GM12878 (cell line): ENCODE measurements at regions not wholly inside any gene's neighbourhood (a gene's known extent, or its start where the extent isn't known, plus 50 kb on each side); places are given as distances from the start of the nearest gene placed in this dataset.

ENCODE experiments used
- ATAC-seq: fragments of 200-7000 bp; cut with Tn5 transposase; 3 replicates; pipeline ENCODE4 v1.9.1; 2020; ENCODE audit warnings: mild to moderate bottlenecking, moderate library complexity
- BruUV-seq: library from RNA; stranded (reverse); fragments of 400-500 nt; replicated peaks from 2 replicates; lab custom pipeline; 2021; lab: Mats Ljungman, UMichigan
- CTCF ChIA-PET: fragments of 300-600 bp; sonication (Branson Sonifier 250); formaldehyde crosslinking; extraction: SDS; loops from one replicate; lab custom pipeline; 2021; ENCODE audit warnings: inconsistent platforms; lab: Yijun Ruan, JAX
- POLR2A ChIA-PET: fragments of 350-600 bp; formaldehyde crosslinking; extraction: SDS; loops from one replicate; lab custom pipeline; 2021; ENCODE audit warnings: inconsistent platforms; lab: Charles Lee
- RAD21 ChIA-PET: fragments of 300-600 bp; sonication (Branson Sonifier 250); formaldehyde crosslinking; loops from one replicate; lab custom pipeline; 2023; ENCODE audit warnings: antibody characterized with exemption; ENCODE audit not compliant: unreplicated experiment; lab: Charles Lee
- SMC1A ChIA-PET: fragments of 300-600 bp; sonication (Branson Sonifier 250); formaldehyde crosslinking; loops from one replicate; lab custom pipeline; 2023; ENCODE audit not compliant: unreplicated experiment, uncharacterized antibody; lab: Charles Lee
- DNase-seq: peaks from one replicate; pipeline ENCODE4 v3.0.0-alpha.2; 2011; ENCODE audit warnings: low read depth, low spot score
- FAIRE-seq: peaks from 3 replicates; lab custom pipeline; 2011; peaks lifted over from hg19 to GRCh38; lab: Jason Lieb, UNC
- H2AFZ ChIP-seq: 2 replicates; pipeline ENCODE4 v1.6.0; 2011; ENCODE audit warnings: low read depth, low read length, control low read depth; ENCODE audit not compliant: control insufficient read depth
- H3K27ac ChIP-seq: 2 replicates; pipeline ENCODE4 v1.5.1; 2011; ENCODE audit warnings: control low read depth; ENCODE audit not compliant: control insufficient read depth, insufficient read depth
- H3K27me3 ChIP-seq, 2 experiments: replicated peaks in 1 of 2; 2 replicates each; pipeline versions ENCODE4 v1.6.0 to v1.6.1; 2011; ENCODE audit warnings: low read length in 1 of 2; ENCODE audit not compliant: control insufficient read depth in 2 of 2, insufficient read depth in 2 of 2
- H3K36me3 ChIP-seq, 2 experiments: 2 replicates each; pipeline ENCODE4 v1.5.1; 2011; ENCODE audit warnings: low read length in 1 of 2; ENCODE audit not compliant: control insufficient read depth in 2 of 2, insufficient read depth in 2 of 2
- H3K4me1 ChIP-seq: 2 replicates; pipeline ENCODE4 v1.6.1; 2011; ENCODE audit warnings: mild to moderate bottlenecking, low read length, moderate library complexity, mixed read lengths; ENCODE audit not compliant: control insufficient read depth, insufficient read depth
- H3K4me2 ChIP-seq: 2 replicates; pipeline ENCODE4 v1.6.0; 2011; ENCODE audit warnings: control low read depth; ENCODE audit not compliant: control insufficient read depth, insufficient read depth
- H3K4me3 ChIP-seq: fragments of 200-600 bp; sonication (generic); 2 replicates; pipeline ENCODE4 v1.5.1; 2016
- H3K79me2 ChIP-seq: 2 replicates; pipeline ENCODE4 v1.6.0; 2011; ENCODE audit warnings: low read length; ENCODE audit not compliant: control insufficient read depth, insufficient read depth
- H3K9ac ChIP-seq: 2 replicates; pipeline ENCODE4 v1.8.0; 2011; ENCODE audit warnings: low read length, control low read depth, mixed read lengths; ENCODE audit not compliant: control insufficient read depth, insufficient read depth
- H3K9me3 ChIP-seq: replicated peaks from 3 replicates; pipeline ENCODE4 v1.5.1; 2011; ENCODE audit warnings: mild to moderate bottlenecking, low read length; ENCODE audit not compliant: control insufficient read depth, insufficient read depth
- H4K20me1 ChIP-seq: 2 replicates; pipeline ENCODE4 v1.6.0; 2011; ENCODE audit not compliant: control insufficient read depth, insufficient read depth
- ASH2L ChIP-seq: fragments of 300-600, 200-600 bp; sonication (generic); IDR thresholded peaks from 2 replicates; pipeline ENCODE4 v1.6.1; 2017; ENCODE audit warnings: low read depth, mild to moderate bottlenecking, borderline replicate concordance
- E2F4 ChIP-seq: IDR thresholded peaks from 2 replicates; pipeline ENCODE4 v1.6.1; 2012; ENCODE audit warnings: low read depth, low read length, improper control_type of control experiment
- E2F8 ChIP-seq: fragments of 450-650 bp; IDR thresholded peaks from 2 replicates; pipeline ENCODE4 v1.6.1; 2018; ENCODE audit warnings: mild to moderate bottlenecking, low read depth, moderate library complexity; ENCODE audit not compliant: partially characterized antibody
- PKNOX1 ChIP-seq: fragments of 450-650 bp; IDR thresholded peaks from 2 replicates; pipeline ENCODE4 v1.6.1; 2016; ENCODE audit warnings: mild to moderate bottlenecking
- SMC3 ChIP-seq: IDR thresholded peaks from 2 replicates; pipeline ENCODE4 v1.6.1; 2011; ENCODE audit warnings: low read length, improper control_type of control experiment, borderline replicate concordance
- SP1 ChIP-seq: IDR thresholded peaks from one replicate; pipeline ENCODE4 v1.6.1; 2011; ENCODE audit warnings: low read depth, low read length
- USF1 ChIP-seq: IDR thresholded peaks from 2 replicates; pipeline ENCODE4 v1.6.1; 2011; ENCODE audit warnings: borderline replicate concordance, low read depth, mild to moderate bottlenecking, moderate library complexity, mixed read lengths, low read length; ENCODE audit not compliant: insufficient read depth; ENCODE audit errors: extremely low read length
- ZBTB33 ChIP-seq: fragments of 450-650 bp; IDR thresholded peaks from 2 replicates; pipeline ENCODE4 v1.6.1; 2017; ENCODE audit warnings: mild to moderate bottlenecking
- ZNF217 ChIP-seq: fragments of 450-650 bp; IDR thresholded peaks from 2 replicates; pipeline ENCODE4 v1.6.1; 2017; ENCODE audit warnings: antibody characterized with exemption, mild to moderate bottlenecking
- ZNF592 ChIP-seq: fragments of 450-650 bp; IDR thresholded peaks from 2 replicates; pipeline ENCODE4 v1.6.1; 2017; ENCODE audit warnings: mild to moderate bottlenecking, moderate library complexity
- WGBS: methylation state at CpG from one replicate; pipeline ENCODE4 v1.1.6; 2016; ENCODE audit warnings: low lambda C conversion rate; ENCODE audit not compliant: insufficient replicate concordance, insufficient coverage; ENCODE audit errors: missing lambda C conversion rate; 5-methylcytosine and 5-hydroxymethylcytosine counted together
- in situ Hi-C: fragments of 300-500 bp; cut with MboI; formaldehyde crosslinking; loops from 9 replicates; pipeline ENCODE4 v1.14.3; 2018; ENCODE audit warnings: mixed read lengths
- intact Hi-C: fragments of 100-400 bp; cut with micrococcal nuclease; formaldehyde crosslinking; loops from one replicate; pipeline ENCODE4 v1.14.2; 2022; ENCODE audit not compliant: unreplicated experiment

GRCh38 chr4:23979534-23979933, 89.7 kb upstream of the PPARGC1A start (continued):
- TF ChIP-seq PKNOX1 (no peak), ZBTB33 (no peak), USF1 (no peak), SMC3 (no peak)

GRCh38 chr4:23978002-23978401, 88.2 kb upstream of the PPARGC1A start:
- CTCF ChIA-PET = no interaction called here
- in situ Hi-C loops = no loop called here
- H2AFZ ChIP-seq = no peak overlapping the region
- H4K20me1 ChIP-seq = no peaks in the 10 kb centered on the region
- H3K4me3 ChIP-seq = no peak overlapping the region
- no TSS peak for BruUV-seq
- no peaks in the 10 kb centered on the region for H3K79me2 ChIP-seq
- H3K9me3 ChIP-seq = no peaks in the 10 kb centered on the region
- SMC1A ChIA-PET = no interaction called here
- no peaks in the 10 kb centered on the region for H3K4me1 ChIP-seq
- POLR2A ChIA-PET = interaction anchor here (0.6 kb wide), 1 partner anchor 307 kb away, joined by 4 read pairs; no protein-coding TSS in a partner anchor
- FAIRE-seq (no peak), ATAC-seq (no peak), DNase-seq (no peak)
- 2% methylated on average over 3 of the region's 3 CpGs for WGBS
- RAD21 ChIA-PET = no interaction called here
- H3K27me3 ChIP-seq = no peaks in the 10 kb centered on the region
- H3K36me3 ChIP-seq = no peaks in the 10 kb centered on the region
- intact Hi-C loops = no loop called here
- no peak overlapping the region for H3K27ac ChIP-seq
- no peak overlapping the region for H3K4me2 ChIP-seq
- H3K9ac ChIP-seq = no peak overlapping the region
- no peak for TF ChIP-seq ASH2L
- TF ChIP-seq E2F8 = no peak
- no peak for TF ChIP-seq E2F4
- TF ChIP-seq ZNF592 = no peak
- TF ChIP-seq SP1 = no peak
- TF ChIP-seq ZNF217 = no peak
